ENCODE measurements at regions not wholly inside any gene's neighbourhood (a gene's known extent, or its start where the extent isn't known, plus 50 kb on each side); places are given as distances from the start of the nearest gene placed in this dataset.

DNA sequence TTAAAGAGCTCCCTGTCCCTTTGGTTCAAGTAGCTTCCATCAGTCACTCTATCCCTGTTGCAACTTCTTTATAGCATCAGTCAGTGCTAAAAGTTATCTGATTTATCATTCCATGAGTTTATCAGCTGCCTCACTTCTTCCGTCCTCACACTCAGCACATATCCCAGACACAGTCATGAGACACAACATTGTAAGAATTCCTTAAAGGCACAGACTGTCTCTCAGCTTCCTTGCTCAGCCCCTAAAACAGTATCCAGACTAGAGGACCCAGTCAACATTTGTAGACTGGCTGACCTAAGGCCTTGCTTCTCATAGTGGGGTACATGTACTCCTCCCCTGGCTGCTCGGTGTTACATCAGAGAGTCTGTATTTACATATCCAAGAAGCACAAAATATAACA, 164.9 kb upstream of the ADGRL2 start (continued):
- TF ChIP-seq ZNF749 (CRISPR knock-in tag; IDR thresholded peaks at IDR 0.05; ENCODE audit: borderline replicate concordance) (no peak), CENPT (CRISPR knock-in tag; IDR thresholded peaks at IDR 0.05; ENCODE audit: low read depth) (no peak), ZNF382 (CRISPR knock-in tag; IDR thresholded peaks at IDR 0.05; ENCODE audit: borderline replicate concordance) (no peak), GATAD1 (CRISPR knock-in tag; IDR thresholded peaks at IDR 0.05) (no peak)

GRCh38 chr1:81634294-81634693, 166.4 kb upstream of the ADGRL2 start:
- intact Hi-C loops (cut with micrococcal nuclease; ENCODE audit: unreplicated experiment), result no loop called here
- no TSS peak for BruUV-seq (replicated peaks)
- Histone ChIP-seq H3K4me3 (replicated peaks in 1 of 3; ENCODE audit: insufficient read depth in 1 of 3, low read depth in 2 of 3, low read length in 3 of 3) (no peak overlapping the region), H3K27ac (ENCODE audit: extremely low read length, insufficient read depth, low read length) (no peak overlapping the region), H2AFZ (ENCODE audit: low read length) (no peak overlapping the region), H3K9ac (ENCODE audit: insufficient read depth, low read depth, low read length) (no peak overlapping the region), H3K79me2 (ENCODE audit: insufficient read depth, low read length) (no peaks in the 10 kb centered on the region), H3K36me3 (replicated peaks in 1 of 2; ENCODE audit: control insufficient read depth in 1 of 2, insufficient read depth in 2 of 2, low read length in 2 of 2) (no peaks in the 10 kb centered on the region), H3K9me3 (ENCODE audit: low read length) (peaks cover 43% of the 10 kb centered on the region), H3K4me1 (ENCODE audit: insufficient read depth, low read length) (no peaks in the 10 kb centered on the region), H3K4me2 (ENCODE audit: low read depth, low read length) (no peak overlapping the region), H3K27me3 (ENCODE audit: control insufficient read depth in 1 of 2, insufficient read depth in 2 of 2, low read length in 2 of 2) (no peaks in the 10 kb centered on the region), H4K20me1 (ENCODE audit: insufficient read depth, low read length) (no peaks in the 10 kb centered on the region)
- DNase-seq (ENCODE audit: low spot score) (no peak), FAIRE-seq (no peak), ATAC-seq (no peak)
- ChIA-PET CTCF (ENCODE audit: low intra/inter-chr PET ratio, low total read pairs) (no interaction called here), POLR2A (no interaction called here)
- in situ Hi-C loops (cut with HindIII; ENCODE audit: extremely low pct_ligation_motif_present, low pct_unique_long_range_greater_than_20kb), result no loop called here
- 22% methylated on average over 6 of the region's 6 CpGs for WGBS (ENCODE audit: low lambda C conversion rate)
- TF ChIP-seq HNF4G (IDR thresholded peaks at IDR 0.05; ENCODE audit: borderline replicate concordance, low read depth, low read length) (no peak), HNF4G (CRISPR knock-in tag; IDR thresholded peaks at IDR 0.05; ENCODE audit: borderline replicate concordance, low read depth) (no peak), ZNF7 (CRISPR knock-in tag; IDR thresholded peaks at IDR 0.05) (no peak), ZNF784 (CRISPR knock-in tag; IDR thresholded peaks at IDR 0.05; ENCODE audit: borderline replicate concordance) (no peak), ZFP37 (CRISPR knock-in tag; IDR thresholded peaks at IDR 0.05; ENCODE audit: borderline replicate concordance) (no peak), GATA4 (IDR thresholded peaks at IDR 0.05; ENCODE audit: borderline replicate concordance, low read depth) (no peak)
- TF ChIP-seq, protein P1, sequence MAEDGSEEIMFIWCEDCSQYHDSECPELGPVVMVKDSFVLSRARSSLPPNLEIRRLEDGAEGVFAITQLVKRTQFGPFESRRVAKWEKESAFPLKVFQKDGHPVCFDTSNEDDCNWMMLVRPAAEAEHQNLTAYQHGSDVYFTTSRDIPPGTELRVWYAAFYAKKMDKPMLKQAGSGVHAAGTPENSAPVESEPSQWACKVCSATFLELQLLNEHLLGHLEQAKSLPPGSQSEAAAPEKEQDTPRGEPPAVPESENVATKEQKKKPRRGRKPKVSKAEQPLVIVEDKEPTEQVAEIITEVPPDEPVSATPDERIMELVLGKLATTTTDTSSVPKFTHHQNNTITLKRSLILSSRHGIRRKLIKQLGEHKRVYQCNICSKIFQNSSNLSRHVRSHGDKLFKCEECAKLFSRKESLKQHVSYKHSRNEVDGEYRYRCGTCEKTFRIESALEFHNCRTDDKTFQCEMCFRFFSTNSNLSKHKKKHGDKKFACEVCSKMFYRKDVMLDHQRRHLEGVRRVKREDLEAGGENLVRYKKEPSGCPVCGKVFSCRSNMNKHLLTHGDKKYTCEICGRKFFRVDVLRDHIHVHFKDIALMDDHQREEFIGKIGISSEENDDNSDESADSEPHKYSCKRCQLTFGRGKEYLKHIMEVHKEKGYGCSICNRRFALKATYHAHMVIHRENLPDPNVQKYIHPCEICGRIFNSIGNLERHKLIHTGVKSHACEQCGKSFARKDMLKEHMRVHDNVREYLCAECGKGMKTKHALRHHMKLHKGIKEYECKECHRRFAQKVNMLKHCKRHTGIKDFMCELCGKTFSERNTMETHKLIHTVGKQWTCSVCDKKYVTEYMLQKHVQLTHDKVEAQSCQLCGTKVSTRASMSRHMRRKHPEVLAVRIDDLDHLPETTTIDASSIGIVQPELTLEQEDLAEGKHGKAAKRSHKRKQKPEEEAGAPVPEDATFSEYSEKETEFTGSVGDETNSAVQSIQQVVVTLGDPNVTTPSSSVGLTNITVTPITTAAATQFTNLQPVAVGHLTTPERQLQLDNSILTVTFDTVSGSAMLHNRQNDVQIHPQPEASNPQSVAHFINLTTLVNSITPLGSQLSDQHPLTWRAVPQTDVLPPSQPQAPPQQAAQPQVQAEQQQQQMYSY (CRISPR knock-in tag; IDR thresholded peaks at IDR 0.05), result no peak
- TF ChIP-seq, protein P2, sequence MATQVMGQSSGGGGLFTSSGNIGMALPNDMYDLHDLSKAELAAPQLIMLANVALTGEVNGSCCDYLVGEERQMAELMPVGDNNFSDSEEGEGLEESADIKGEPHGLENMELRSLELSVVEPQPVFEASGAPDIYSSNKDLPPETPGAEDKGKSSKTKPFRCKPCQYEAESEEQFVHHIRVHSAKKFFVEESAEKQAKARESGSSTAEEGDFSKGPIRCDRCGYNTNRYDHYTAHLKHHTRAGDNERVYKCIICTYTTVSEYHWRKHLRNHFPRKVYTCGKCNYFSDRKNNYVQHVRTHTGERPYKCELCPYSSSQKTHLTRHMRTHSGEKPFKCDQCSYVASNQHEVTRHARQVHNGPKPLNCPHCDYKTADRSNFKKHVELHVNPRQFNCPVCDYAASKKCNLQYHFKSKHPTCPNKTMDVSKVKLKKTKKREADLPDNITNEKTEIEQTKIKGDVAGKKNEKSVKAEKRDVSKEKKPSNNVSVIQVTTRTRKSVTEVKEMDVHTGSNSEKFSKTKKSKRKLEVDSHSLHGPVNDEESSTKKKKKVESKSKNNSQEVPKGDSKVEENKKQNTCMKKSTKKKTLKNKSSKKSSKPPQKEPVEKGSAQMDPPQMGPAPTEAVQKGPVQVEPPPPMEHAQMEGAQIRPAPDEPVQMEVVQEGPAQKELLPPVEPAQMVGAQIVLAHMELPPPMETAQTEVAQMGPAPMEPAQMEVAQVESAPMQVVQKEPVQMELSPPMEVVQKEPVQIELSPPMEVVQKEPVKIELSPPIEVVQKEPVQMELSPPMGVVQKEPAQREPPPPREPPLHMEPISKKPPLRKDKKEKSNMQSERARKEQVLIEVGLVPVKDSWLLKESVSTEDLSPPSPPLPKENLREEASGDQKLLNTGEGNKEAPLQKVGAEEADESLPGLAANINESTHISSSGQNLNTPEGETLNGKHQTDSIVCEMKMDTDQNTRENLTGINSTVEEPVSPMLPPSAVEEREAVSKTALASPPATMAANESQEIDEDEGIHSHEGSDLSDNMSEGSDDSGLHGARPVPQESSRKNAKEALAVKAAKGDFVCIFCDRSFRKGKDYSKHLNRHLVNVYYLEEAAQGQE (IDR thresholded peaks at IDR 0.05; ENCODE audit: borderline replicate concordance in 1 of 2, low read depth in 1 of 2, low read length in 2 of 2), result no peak
- TF ChIP-seq, protein P3, sequence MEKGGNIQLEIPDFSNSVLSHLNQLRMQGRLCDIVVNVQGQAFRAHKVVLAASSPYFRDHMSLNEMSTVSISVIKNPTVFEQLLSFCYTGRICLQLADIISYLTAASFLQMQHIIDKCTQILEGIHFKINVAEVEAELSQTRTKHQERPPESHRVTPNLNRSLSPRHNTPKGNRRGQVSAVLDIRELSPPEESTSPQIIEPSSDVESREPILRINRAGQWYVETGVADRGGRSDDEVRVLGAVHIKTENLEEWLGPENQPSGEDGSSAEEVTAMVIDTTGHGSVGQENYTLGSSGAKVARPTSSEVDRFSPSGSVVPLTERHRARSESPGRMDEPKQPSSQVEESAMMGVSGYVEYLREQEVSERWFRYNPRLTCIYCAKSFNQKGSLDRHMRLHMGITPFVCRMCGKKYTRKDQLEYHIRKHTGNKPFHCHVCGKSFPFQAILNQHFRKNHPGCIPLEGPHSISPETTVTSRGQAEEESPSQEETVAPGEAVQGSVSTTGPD (CRISPR knock-in tag; IDR thresholded peaks at IDR 0.05), result no peak

Measured in HepG2 (cell line).